ENCODE measurements at regions not wholly inside any gene's neighbourhood (a gene's known extent, or its start where the extent isn't known, plus 50 kb on each side); places are given as distances from the start of the nearest gene placed in this dataset.

DNA sequence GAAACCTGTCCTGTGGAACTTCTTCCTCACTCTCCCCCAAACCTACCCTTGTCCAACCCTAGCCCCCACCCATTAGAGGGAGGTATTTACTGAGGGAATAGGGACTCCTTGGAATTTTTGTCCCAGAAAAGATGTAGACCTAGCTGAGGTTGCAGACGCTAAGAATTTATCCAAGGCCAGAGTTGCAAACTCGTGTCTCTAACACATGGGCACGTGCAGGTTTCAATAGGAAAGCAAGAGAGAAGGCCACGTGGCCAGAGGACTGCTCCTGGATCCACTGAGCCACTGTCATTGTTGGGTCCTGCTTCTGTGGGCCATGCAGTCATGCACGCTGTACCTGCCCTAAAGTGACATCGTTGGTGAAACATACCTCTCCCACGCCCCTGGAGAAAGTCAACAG, 243.4 kb upstream of the KCNG1 start:
- DNase-seq (ENCODE audit: low read depth), result no peak

DNA sequence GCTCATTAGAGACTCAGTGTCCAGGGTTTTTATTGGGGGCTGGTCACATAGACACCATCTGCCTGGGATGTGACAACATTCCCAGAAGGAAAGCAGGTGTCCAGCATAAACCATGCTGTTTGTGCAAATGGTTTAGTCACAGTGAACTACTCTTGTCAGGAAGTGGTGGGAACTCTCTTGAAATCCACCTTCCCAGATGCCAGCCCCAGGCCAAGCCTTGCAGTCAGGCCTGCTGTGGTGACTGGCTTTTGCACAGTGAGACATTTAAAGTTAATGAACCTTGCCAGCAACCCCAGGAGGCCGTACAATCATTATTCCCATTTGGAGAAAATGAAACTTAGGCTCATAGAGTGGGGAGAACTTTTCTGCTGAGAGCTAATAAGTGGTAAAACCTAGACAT, 242.5 kb upstream of the KCNG1 start:
- peak; percentile 47 for DNase-seq (ENCODE audit: low read depth)

DNA sequence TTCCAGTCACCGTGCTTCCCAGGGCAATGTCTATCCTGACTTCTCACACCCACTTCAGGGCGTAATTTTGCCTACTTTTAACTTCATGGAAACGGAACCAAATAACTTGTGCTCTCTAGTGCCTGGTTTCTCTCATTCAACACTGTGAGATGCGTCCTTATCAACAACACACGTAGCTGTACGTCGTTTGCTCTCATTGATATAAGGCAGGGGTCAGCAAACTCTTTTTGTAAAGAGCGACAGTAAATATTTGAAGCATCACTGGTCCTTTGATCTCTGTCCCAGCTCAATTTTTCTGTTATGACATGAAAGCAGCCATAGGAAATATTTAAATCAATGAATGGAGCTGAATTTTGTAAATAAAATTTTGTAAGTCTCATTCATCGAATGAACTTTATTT, 239.3 kb upstream of the KCNG1 start:
- DNase-seq (ENCODE audit: low read depth), result no peak

DNA sequence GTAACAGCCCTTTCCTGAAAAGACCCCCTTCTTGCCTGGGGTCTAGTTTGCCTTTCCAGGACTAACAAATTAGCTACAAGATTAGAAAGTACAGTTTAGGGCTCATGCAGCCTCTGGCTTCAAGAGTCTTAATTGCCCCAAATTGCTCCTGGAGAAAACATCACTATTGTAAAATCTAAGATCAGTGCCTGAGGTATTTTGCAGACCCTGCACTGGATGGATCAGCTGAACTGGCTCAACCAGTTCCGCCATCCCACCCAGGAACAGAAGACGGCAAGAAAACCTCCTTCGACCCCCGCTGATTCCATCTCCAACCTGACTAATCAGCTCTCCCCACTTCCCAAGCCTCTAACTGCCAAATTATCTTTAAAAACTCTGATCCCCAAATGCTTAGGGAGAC, 236.5 kb upstream of the KCNG1 start:
- DNase-seq (ENCODE audit: low read depth), result no peak

DNA sequence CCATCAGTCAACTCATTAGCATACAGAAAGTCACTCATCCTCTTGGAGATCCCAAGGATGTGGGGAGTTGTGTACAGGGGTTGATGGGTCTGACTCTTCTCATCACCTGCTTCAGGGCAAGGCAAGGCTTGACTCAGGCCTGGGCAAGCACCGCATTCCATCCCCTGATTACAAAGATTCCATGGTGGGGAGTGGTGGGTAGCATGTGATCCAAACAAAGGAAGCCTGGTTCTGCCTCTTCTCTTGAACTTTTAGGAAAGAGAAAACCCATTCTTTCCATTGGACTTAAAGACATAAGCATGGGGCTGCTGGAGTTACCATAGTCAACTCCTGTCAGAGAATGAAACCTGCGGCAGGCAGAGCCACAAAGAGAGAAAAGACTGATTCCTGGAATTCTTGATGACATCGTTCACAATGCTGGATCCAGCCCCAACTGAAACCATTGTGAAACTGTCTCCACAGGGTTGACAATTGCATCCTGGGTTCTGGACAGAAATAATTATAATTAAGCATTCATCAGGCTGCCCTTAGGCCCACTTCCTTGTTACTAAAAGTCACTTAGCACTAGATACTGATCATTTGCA, 235.8 kb upstream of the KCNG1 start:
- peak; percentile 33 for DNase-seq (ENCODE audit: low read depth)

DNA sequence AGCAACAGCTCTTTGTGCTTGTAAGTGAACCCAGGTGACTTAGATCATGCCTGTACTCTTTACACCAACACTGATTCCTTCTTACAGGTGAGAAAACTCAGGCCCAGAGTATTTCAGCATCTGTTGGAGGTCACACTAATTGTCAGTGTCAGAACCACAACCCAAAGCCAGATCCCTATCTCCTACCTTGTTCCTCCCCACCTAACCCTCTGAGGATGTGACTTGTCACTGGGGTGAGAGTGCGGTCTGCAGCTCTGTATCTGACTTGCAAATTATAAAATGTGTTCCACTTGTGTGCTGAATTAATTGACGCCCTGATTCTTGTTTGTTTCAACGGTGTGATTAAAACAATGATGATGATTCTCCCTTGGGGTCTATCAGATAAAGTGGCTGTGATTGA, 232.5 kb upstream of the KCNG1 start:
- no peak for DNase-seq (ENCODE audit: low read depth)

DNA sequence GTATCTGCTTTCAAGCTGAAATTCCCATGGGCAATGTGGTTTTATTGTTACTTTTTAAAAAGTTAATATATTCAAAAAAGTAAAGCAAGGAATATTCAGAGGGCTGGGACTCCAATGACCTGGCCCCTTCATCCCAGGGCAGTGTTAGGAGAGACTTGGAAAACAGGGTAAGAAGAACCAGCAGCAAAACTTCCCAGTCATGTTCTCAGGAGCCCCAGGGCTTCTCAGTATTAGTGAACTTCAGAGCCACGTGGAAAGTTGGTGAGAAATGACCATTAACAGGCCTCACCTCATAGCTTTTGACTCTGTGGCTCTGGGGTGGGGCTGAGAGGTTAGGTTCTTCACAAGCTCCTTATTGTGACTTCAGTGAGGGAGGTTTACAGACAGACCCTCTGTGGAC, 230.4 kb upstream of the KCNG1 start:
- DNase-seq (ENCODE audit: low read depth), result no peak

DNA sequence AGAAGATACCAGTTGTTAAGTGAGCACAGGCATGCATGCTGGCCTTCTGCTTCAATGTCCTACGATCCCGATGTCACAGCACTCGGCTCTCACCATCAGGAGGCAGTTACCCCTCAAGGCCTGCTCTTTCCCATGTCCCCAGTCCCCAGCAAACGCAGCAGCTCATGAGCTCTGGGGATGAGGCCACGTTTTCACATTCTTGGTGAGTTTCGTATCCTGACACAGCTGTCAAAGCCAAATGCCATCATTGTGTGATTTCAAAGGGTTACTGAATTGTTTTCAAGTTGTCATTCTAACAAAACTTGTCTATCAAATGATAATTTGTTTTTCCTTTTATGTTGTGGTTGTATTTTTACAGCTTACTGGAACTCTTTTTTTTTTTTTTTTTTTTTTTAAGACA, 226.9 kb upstream of the KCNG1 start:
- no peak for DNase-seq (ENCODE audit: low read depth)

DNA sequence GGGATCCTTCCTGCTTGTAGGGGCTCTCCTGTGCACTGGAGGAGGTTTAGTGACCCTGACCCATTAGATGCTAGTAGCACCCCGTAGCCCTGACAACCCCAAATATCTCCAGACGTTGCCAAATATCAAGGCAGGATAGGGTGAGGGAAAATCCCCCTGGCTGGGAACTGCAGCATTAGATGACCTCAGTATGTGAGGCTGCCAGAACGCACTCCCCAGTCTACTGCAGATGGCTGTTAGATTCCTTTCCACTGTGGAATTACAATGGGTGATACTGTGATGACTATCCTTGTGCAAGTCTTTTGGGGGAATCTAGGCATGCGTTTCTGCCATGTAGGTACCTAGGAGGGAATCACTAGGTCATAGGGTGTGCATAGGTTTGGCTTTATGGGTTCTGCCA, 226.3 kb upstream of the KCNG1 start:
- no peak for DNase-seq (ENCODE audit: low read depth)

DNA sequence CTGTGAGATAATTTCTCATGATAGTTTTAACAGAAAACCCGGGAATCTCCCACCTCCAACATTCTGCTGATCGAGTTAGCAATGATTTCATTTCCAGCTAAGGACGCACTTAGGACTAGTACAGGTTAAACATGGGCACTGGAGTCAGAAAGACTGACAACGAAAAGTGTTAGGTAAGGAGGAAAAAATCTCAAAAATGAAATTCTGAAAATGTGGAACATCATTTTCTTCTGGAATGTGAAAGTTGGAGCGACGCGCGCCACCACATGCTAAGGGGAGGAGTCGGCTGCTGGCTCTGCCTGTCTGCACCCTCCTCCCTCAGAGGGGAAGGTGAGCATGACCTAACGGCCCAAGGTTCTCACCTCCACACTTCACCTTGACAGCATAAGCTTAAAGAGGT, 221.6 kb upstream of the KCNG1 start:
- no peak for DNase-seq (ENCODE audit: low read depth)

DNA sequence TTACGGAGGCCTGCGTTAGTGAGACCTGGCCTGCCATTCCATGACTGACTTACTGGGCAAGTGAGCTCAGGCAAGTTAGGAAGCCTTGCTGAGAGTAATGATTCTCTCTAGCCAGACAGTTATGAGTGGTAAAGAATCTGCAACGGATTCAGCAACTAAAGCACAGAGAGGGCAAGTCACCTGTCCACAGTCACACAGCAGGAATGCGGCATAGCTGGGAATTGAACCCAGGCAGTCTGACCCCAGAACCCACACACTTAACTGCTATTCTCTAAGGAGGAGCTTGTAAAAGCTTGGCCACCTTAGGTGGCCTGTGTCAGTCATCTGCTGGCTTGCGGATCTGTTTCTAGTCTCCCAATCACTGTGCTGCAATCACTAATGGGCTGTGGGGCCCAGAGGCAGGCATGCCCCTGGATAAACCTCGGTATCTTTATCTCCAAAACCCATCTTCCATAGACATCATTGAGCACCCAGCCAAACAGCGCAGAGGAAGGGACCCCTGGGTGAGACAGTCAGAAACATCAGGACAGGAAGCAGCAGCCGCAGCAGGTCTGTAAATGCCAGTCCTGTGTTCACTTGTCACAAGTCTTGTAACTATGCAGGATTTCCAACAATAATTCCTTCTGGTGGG, 215.9 kb upstream of the KCNG1 start:
- no peak for DNase-seq (ENCODE audit: low read depth)

DNA sequence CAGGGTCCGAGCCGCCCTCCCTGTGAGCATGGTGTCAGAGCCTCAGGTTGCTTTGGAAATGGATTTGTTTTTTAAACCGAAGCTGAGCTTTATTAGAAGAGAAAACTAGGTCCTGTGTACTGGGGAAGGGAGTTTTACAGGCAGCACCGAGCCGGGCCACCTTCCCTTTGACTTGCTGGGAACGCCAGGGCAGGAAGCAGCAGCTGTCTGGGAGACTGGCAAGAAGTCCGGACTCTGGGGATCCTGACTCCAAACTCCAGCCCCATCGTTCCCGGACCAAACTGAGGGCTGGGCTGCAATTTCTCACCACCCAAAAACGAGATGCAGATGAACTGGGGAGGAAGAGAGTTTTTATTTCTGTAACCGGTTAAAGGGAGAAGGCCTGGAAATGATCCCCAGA, 214.9 kb upstream of the KCNG1 start:
- no peak for DNase-seq (ENCODE audit: low read depth)

DNA sequence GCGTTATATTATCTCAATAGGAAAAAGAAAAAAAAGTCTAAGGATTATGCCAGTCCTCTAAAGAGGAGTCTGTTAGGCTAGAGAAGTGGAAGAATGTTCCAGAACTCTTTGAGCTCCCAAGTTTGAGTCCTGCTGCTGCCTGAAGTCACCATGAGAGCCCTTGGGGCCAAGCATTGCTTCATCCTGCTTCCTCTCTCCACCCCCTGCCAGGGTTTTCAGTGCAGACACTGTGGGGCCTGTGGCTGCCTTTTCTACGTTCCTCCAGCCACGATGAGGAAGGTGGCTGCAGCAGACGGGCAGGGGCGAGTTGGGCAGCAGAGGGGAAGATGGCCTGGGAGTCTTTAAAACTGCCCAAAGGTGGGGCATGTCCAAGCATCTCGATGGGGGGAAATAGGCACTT, 214.4 kb upstream of the KCNG1 start:
- DNase-seq (ENCODE audit: low read depth), result no peak

DNA sequence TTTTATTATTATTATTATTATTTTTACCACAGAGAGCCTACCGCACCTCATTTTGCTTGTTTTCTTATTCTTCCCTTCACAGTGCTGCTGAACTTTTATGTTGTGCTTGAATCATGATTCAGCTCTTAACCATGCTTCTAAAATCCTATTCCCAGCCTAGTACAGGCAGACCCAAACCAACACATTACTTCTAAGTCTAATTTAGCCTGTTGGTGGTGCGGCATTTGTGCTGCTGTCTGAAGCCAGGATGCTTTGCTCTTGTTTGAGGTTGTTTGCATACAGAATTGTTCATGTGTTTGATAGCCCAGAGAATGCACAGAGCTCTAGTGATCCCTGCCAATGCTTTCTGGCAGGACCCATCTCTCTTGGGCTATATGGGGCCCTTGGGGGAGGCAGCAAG, 213.5 kb upstream of the KCNG1 start:
- no peak for DNase-seq (ENCODE audit: low read depth)

DNA sequence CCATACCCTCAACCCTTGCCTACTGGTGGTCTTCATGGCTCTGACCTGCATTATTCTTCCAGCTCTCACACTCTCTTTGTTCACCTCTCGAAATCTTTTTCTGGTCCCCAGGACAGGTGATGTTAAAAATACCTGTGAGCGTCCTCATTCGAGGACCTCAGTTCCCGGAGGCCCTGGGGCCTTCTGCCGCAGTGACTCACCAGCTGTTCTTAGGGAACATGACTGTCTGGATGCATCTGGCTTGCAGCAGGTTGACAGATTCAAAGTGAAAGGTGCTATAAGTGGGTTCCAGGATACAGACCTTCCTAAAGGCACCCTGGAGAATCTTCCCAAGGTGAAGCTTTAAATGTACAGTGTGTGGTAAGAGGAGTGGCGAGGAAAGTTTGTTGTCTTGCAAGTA, 210.4 kb upstream of the KCNG1 start:
- DNase-seq (ENCODE audit: low read depth), result no peak

DNA sequence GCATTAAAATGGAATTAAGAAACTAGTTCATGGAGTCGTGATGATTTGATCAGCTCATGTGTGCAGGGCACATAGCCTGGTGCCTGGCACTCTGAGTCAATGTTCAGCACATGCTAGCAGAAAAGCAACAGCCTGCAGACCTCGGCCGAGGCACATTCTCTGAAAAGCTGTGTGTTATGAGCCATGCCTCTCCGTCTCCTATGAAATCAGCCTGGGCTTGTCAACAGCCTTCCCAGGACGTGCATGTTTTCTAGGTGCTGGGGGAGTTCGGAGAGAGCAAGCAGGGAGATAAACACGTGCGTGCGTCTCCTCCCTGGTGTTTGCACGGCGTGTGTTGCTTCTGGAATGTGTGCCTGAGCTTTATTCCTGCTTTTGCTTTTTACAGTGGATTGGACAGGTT, 207.8 kb upstream of the KCNG1 start:
- no peak for DNase-seq (ENCODE audit: low read depth)

DNA sequence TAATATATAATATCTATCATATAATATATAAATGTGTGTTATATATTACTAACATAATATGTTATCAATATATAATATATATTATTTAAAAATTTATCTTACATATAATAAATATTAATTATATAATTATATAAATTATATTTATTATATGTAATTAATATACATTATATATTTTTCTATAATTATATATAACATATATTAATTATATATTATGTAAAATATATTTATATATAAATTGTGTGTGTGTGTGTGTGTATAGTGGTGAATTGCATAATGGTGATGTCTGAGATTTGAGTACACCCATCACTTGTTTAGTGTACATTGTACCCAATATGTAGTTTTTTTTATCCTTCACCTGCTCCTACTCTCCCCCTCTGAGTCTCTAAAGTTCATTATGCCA, 205.9 kb upstream of the KCNG1 start:
- no peak for DNase-seq (ENCODE audit: low read depth)

DNA sequence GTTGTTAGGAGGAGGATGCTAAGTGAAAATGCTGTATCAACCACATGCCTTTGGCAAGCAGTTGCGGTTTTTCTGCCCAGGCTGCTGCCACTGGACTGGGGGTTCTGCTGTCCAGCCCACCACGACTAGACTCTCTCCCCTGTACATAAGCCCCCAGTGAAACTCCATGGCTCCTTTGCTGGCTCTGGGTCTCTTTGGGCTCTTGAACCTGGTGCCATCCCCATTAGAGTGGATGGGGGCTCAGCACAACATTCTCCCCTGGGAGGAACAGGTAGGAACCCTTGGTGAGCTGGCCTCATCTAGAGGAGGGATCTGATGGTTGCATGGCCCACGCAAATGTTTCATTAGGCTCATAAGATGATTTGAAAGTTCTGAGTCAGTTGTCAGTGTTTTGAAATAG, 204.8 kb upstream of the KCNG1 start:
- DNase-seq (ENCODE audit: low read depth), result no peak

DNA sequence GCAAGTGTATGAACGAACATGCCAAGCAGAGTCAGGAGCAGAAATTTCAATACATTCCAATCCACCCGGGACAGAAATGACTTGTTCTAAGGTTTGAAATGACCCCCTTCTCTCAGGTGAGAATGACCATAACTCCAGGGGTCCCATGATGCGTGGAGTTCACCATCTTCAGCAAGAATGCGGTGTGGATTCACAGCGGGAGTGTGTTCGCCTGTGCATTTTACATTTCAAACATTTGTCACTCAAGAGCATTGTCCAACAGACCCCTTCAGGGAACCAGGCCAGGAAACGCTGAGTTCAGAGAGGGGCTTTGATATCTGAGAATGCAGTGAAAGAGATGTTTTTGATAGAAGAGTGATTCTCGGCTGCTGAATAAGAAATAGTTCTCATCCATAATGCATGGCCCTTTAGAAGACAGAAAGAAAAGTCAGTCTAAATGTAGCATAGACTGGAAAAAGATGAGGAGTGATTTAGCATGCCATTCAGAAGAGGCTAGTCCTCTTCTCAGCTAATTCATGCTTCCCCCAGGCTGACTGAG, 200.3 kb upstream of the KCNG1 start:
- DNase-seq (ENCODE audit: low read depth), result no peak

DNA sequence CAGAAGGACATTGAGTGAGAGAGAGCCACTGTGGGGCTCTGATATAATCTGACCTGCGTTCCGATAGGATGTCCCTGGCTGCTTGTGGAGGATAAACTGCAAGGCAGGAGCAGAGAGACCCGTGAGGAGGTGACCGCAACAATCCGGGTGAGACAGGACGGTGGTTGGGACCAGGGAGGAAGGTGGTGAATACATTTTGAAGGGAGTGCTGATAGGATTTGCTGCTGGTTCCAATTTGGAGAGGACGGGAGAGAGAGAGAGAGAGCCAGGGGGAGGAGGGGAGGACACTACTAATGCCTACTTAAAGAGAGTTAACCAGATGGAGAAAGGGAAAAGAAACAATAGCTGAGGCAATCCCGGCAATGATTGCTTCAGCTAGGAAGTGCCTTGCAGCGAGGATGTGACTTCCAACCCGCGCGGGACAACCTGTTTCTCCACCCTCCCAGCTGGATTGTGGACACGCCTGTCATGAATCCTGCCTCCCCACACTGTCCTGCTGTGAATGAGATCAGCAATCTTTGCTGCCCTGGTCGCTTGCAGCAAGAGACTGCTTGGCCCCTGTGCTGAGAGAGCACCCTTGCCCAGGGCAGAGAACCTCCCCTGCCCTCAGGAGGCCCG, 199.0 kb upstream of the KCNG1 start:
- peak; percentile 6 for DNase-seq (ENCODE audit: low read depth)

DNA sequence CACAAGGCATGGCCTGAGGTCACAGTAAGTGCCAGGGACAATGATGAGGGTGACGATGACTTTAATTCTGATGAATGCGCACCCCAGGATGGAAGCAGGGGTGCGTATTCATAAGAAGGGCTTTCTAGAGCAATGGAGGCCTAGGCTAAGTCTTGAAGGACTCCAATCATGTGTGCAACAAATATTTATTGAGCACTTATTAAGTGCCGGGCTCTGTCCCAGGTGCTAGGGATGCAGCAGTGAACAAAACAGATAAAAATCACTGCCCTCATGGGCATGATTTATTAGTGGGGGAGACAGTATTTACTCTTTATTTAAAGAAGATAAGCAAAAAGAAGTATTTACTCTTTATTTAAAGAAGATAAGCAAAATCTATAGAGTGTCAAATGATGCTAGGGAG, 198.2 kb upstream of the KCNG1 start:
- DNase-seq (ENCODE audit: low read depth), result no peak

DNA sequence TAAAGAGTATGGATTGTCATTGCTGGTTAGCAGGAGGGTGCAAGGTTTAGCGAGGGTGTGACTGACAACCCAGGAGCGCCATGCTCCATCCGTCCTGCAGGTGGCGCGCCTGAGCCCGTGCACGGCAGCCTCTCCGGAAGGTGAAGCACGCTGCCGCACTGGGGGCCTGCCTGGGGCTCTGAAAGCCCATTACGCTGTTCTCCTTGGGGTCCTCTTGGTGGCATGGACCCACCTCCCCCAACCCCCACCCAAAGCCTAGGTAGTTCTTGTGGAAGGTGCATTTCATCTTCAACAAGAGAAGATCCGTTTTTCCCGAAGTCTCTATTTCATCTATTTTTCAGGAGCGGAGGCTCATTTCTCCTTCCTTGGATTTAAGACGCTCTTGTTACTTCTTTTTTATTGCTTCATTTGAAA, 197.4 kb upstream of the KCNG1 start:
- DNase-seq (ENCODE audit: low read depth), result no peak

DNA sequence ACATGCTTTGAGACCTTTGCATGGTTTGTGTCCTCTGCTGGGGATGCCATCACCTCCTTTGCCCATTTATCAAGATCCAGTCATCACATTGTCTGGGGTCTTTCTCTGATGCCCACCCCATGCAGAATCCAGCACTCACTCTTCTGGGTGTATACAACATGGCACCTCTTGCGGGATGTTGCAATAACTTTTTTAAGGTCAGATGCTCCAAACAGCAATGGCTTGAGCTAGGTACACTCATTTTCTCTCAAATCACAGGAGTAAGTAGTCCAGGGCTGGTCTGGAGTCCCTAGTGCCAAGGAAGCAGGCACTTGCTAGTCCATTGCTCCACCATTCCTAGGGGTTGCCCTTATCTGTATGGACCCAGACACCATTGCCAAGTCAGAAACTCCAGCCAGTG, 196.6 kb upstream of the KCNG1 start:
- no peak for DNase-seq (ENCODE audit: low read depth)

DNA sequence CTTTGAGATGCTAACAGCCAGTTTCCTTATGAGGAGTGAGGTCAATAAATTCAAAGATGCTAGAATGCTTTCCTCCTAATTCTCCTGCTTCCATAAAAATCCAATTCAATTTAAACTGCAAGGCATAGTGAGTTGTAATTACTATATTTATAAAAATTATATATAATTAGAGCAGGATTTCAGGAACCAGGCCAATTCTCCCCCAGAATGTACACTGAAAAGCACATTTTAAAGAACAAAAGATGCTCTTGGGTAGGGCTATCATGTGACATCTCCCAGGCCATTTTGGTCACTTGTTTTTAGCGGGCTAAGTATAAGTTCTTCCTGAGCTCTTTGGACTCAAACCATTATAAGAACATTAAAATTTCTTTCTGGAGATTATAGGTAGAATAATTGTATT, 195.7 kb upstream of the KCNG1 start:
- no peak for DNase-seq (ENCODE audit: low read depth)

Data from renal cortical epithelial cell (primary cell).